Mucosa of descending colon (tissue), 3 donors: ENCODE measurements at regions not wholly inside any gene's neighbourhood (a gene's known extent, or its start where the extent isn't known, plus 50 kb on each side); places are given as distances from the start of the nearest gene placed in this dataset.
"Not testable (repeated sequence)": the region's sequence is repeated elsewhere in the genome, so short reads cannot be mapped to it uniquely, and the experiment has no call there.

Source experiments
- ATAC-seq: fragments of 200-7000 bp; cut with Tn5 transposase; one replicate; pipeline ENCODE4 v1.9.1; 2020; ENCODE audit warnings: mild to moderate bottlenecking, moderate library complexity
- DNase-seq, 3 donors: peaks; one replicate each; pipeline ENCODE4 v3.0.0-alpha.2; 2020
- H3K36me3 ChIP-seq: fragments of 200-600 bp; one replicate; pipeline ENCODE4 v1.8.0; 2021; ENCODE audit warnings: low read depth, mild to moderate bottlenecking
- H3K4me1 ChIP-seq: fragments of 200-600 bp; one replicate; pipeline ENCODE4 v1.8.0; 2021; ENCODE audit warnings: low read depth, mild to moderate bottlenecking
- H3K4me3 ChIP-seq: fragments of 200-600 bp; one replicate; pipeline ENCODE4 v1.8.0; 2021; ENCODE audit warnings: mild to moderate bottlenecking
- H3K9me3 ChIP-seq: fragments of 200-600 bp; one replicate; pipeline ENCODE4 v1.8.0; 2021; ENCODE audit warnings: mild to moderate bottlenecking
- CTCF ChIP-seq: fragments of 200-600 bp; IDR thresholded peaks from one replicate; pipeline ENCODE4 v1.8.0; 2022; ENCODE audit warnings: antibody characterized with exemption, mild to moderate bottlenecking
- intact Hi-C, 2 donors: fragments of 100-400 bp; cut with DNase I in 1 of 2; cut with micrococcal nuclease in 1 of 2; formaldehyde crosslinking; loops; one replicate each; pipeline versions ENCODE4 v1.11.0 to v1.11.1; 2022; cut with DNase I, micrococcal nuclease
- donor health status: DM: no; HTN: no; CAD: no; lungs with moderate emphysema.
- donor health status: DM: no; HTN: no; CAD: no.
- donor health status: DM: no; HTN: yes; CAD: no.

- DNase-seq (peak in 2 of 3 donors; percentile 70 to 76), ATAC-seq (peak; percentile 84)
- Histone ChIP-seq H3K36me3 (no peaks in the 10 kb centered on the region), H3K4me1 (no peaks in the 10 kb centered on the region), H3K9me3 (no peaks in the 10 kb centered on the region), H3K4me3 (no peak overlapping the region)
- intact Hi-C loops = loop anchor here (5.0 kb wide), 1 partner anchor 192 kb away; no protein-coding TSS in a partner anchor
- TF ChIP-seq CTCF = peak; percentile 90
Observed at GRCh38 chr17:45640141-45640850, 143.8 kb upstream of the CRHR1 start.

- no peak for ATAC-seq
- intact Hi-C loops = loop anchor here (5.0 kb wide), 1 partner anchor 191 kb away; no protein-coding TSS in a partner anchor
- no peak for TF ChIP-seq CTCF
Observed at GRCh38 chr17:45641541-45641940, 142.6 kb upstream of the CRHR1 start.

GRCh38 chr17:45643591-45643990 lies 140.5 kb upstream of the CRHR1 start:
- Histone ChIP-seq H3K4me3 (no peak overlapping the region), H3K4me1 (no peaks in the 10 kb centered on the region), H3K36me3 (no peaks in the 10 kb centered on the region), H3K9me3 (no peaks in the 10 kb centered on the region)
- no peak for ATAC-seq
- intact Hi-C loops = loop anchor here (5.0 kb wide), 1 partner anchor 189 kb away; no protein-coding TSS in a partner anchor
- TF ChIP-seq CTCF = no peak
- DNase-seq = no peak

More at GRCh38 chr17:45641541-45641940, 142.6 kb upstream of the CRHR1 start:
- H3K4me1 ChIP-seq = no peaks in the 10 kb centered on the region
- H3K36me3 ChIP-seq = no peaks in the 10 kb centered on the region
- no peak for DNase-seq
- no peak overlapping the region for H3K4me3 ChIP-seq
- no peaks in the 10 kb centered on the region for H3K9me3 ChIP-seq

- H3K4me3 ChIP-seq, H3K4me1 ChIP-seq, ATAC-seq, H3K9me3 ChIP-seq, DNase-seq, H3K36me3 ChIP-seq: not testable (repeated sequence)
- intact Hi-C loops = loop anchor here (5.0 kb wide), 1 partner anchor 188 kb away; no protein-coding TSS in a partner anchor
Observed at GRCh38 chr17:45644637-45645036, 139.5 kb upstream of the CRHR1 start.

GRCh38 chr17:45645330-45645729 lies 138.8 kb upstream of the CRHR1 start:
- TF ChIP-seq CTCF = no peak
- no peak for DNase-seq
- no peaks in the 10 kb centered on the region for H3K4me1 ChIP-seq
- no peak for ATAC-seq
- H3K4me3 ChIP-seq = no peak overlapping the region
- no peaks in the 10 kb centered on the region for H3K36me3 ChIP-seq
- intact Hi-C loops = no loop called here
- H3K9me3 ChIP-seq = no peaks in the 10 kb centered on the region

GRCh38 chr17:45646288-45646988 lies 137.7 kb upstream of the CRHR1 start:
- ATAC-seq = no peak
- intact Hi-C loops = no loop called here
- H3K4me1 ChIP-seq = no peaks in the 10 kb centered on the region

More at GRCh38 chr17:45646288-45646988, 137.7 kb upstream of the CRHR1 start:
- H3K4me3 ChIP-seq = no peak overlapping the region
- no peak for TF ChIP-seq CTCF
- no peak for DNase-seq
- H3K9me3 ChIP-seq = no peaks in the 10 kb centered on the region
- no peaks in the 10 kb centered on the region for H3K36me3 ChIP-seq
